GM18505 (cell line): ENCODE measurements at regions not wholly inside any gene's neighbourhood (a gene's known extent, or its start where the extent isn't known, plus 50 kb on each side); places are given as distances from the start of the nearest gene placed in this dataset.
A peak's percentile ranks its signal among the peaks of the same experiment; 100 is the strongest.
"Not testable (repeated sequence)": the region's sequence is repeated elsewhere in the genome, so short reads cannot be mapped to it uniquely, and the experiment has no call there.

Experiments used
- ATAC-seq: cut with Tn5 transposase; IDR thresholded peaks from one replicate; pipeline ENCODE4 v1.9.1; 2021; ENCODE audit not compliant: unreplicated experiment
- POLR2A ChIP-seq: IDR thresholded peaks from 4 replicates; pipeline ENCODE4 v1.6.1; 2011; ENCODE audit warnings: borderline replicate concordance; ENCODE audit not compliant: insufficient read depth, insufficient read length; ENCODE audit errors: extremely low read depth

- TF ChIP-seq POLR2A = no peak
Measured at GRCh38 chr4:84146300-84146959, 352.7 kb downstream of the NKX6-1 start.

DNA sequence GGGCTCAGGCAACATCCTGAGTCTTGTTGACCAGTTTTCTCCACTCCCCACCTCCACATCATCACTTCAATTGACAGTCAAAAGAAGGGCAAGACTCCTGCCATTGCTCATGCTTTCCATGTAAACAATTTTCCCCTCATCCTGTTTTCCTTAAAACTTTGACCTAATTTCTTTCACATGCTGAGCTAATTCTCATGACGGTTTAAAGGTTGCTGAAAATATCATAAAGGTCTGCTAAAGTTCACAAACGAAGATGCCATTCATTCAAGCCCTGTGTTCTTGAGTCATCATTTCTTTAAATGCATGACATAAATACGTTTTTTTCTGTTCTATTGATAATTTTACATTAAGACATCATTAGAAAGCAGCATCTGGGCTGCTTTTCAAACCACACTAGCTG, 353.9 kb downstream of the NKX6-1 start:
- TF ChIP-seq POLR2A = no peak
- no peak for ATAC-seq

More at GRCh38 chr4:84146300-84146959, 352.7 kb downstream of the NKX6-1 start:
- ATAC-seq = peak; percentile 86

- not testable (repeated sequence) for ATAC-seq
Measured at GRCh38 chr4:84126911-84127310, 372.2 kb downstream of the NKX6-1 start.

DNA sequence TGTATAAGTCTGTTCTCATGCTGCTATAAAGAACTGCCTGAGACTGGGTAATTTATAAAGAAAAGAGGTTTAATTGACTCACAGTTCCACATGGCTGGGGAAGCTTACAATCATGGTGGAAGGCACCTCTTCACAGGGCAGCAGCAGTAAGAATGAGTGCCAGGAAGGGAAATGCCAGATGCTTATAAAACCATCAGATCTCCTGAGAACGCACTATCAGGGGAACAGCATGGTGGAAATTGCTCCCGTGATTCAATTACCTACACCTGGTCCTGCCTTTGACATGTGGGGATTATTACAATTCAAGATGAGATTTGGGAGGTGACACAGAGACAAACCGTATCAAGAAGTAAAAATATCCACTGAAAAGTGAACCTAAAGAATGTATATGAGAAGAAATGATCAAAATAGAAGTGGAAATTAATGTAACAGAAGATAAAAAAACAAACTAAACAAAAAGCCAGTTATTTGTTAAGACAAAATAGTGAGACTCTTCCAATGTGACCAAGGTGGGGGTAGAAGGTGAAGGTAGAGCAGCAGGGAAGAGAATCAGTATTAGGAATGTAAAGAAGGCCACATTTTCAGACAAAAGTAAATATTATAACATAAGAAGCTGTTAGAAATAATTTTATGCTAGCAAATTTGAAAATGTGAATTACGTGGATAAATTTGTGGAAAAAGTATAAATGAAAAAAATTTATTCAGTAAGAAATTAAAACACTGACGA, 372.9 kb downstream of the NKX6-1 start:
- TF ChIP-seq POLR2A = no peak
- ATAC-seq = no peak

DNA sequence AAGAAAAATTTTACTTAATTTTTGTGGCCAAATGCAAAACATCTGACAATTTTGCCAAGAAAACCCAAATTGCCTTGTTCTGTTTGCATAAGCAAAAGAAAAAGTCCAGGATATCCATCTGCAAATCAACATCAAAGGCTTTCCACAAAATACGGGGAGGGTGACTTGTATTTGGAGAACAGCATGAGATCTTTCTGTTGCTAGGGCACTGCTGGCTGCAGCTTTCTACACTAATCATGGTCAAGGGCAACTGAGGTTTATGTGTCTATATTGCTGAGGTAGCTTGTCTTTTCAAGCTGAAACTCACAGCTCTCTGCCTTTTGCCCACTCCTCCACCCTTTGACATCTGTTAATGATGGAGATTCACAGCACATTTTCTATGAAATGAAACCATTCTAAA, 389.1 kb downstream of the NKX6-1 start:
- no peak for TF ChIP-seq POLR2A
- no peak for ATAC-seq

DNA sequence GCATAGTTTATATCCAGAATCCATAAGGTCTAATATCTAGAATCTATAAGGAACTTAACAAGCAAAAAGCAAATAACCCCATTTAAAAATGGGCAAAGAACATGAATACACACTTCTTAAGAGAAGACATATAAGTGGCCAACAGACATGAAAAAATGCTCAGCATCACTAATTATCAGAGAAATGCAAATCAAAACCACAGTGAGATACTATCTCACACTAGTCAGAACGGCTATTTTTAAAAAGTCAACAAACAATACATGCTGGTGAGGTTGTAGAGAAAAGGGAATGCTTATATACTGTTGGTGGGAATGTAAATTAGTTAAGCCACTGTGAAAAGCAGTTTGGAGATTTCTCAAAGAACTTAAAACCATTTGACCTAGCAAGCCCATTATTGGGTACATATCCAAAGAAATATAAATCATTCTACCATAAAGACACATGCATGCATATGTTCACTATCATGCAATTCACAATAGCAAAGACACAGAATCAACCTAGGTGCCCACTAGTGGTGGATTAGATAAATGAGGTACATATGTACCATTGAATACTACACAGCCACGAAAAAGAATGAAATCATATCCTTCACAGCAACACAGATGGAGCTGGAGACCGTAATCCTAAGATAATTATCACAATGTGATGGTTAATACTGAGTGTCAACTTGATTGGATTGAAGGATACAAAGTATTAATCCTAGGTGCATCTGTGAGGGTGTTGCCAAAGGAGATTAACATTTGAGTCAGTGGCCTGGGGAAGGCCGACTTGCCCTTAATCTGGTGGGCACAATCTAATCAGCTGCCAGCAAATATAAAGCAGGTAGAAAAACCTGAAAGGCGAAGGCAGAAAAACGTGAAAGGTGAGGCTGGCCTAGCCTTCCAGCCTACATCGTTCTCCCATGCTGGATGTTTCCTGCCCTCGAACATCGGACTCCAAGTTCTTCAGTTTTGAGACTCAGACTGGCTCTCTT, 397.2 kb downstream of the NKX6-1 start:
- ATAC-seq = not testable (repeated sequence)

DNA sequence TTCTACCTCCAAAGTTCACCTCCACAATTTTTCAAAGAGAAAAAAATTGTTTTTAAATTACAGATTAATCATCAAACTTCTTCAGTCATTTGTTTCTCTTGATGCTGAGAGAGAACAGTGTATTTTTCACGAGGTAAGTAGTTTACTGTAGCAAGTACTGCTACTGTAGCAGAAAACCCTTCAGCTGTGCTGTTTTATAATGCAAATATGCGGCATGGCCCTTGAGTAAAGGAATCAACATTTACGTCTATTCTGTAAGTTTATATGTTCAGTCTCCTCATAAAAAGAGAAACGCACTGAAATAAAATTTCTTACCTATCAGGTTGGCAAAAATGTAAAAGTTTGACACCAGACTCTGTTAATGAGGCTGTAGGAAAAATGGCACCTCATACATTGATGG, 399.0 kb downstream of the NKX6-1 start:
- ATAC-seq = no peak
- TF ChIP-seq POLR2A = no peak

- ATAC-seq = no peak
Measured at GRCh38 chr4:84099599-84099998, 399.5 kb downstream of the NKX6-1 start.

DNA sequence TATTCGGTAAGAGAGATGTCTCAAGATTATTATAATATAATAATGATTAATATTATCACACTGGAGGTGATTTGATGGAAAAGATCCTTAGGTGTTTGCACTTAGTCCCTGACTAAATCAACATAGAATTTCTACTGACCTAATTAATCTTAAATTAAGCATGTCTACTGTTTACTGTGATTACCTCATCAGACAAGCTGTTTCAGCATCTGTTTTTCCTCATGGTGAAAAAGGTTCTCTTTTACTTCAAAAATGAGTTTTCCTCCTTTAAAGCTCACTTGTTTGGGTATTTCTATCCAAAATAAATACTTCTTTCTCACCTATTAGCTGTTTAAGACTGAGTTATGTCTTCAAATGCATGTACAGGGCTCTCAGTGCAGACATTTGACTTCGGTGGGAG, 407.8 kb downstream of the NKX6-1 start:
- no peak for TF ChIP-seq POLR2A
- no peak for ATAC-seq

More at GRCh38 chr4:84099599-84099998, 399.5 kb downstream of the NKX6-1 start:
- no peak for TF ChIP-seq POLR2A

DNA sequence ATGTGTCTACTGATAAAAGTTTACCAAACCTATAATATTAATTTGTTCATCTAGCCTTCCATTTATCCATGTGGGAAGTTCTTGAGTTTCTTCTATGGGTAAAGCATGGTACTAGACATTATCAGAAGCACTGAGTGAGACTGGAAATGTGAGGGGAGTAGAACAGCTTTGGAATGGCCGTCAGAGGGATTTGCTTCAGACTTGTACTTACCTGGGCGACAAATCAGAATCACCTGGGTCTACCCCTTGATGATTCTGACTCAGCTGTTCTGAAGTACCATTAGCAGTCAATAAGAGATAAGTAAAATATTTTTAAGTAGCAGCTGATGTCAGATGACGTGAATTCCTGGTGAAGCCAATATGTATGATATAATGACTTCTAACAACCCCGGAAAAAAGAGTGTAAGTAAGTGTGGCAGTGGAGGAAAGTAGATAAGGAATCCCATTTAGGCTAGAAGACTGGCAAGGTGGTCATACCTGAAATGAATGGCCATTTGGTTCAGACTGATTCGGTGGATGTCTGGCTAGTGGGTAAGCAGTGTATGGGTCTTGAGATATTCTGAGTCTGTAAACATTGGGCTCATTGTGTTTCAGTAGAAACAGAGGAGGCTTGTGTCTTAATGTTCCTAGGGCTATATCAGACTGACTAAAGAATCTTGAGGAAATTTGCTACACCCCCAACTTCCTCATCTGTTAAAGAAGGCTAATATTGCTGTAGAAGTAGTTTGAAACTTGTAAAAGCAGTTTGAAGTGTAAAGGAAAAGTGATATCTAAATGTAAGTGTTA, 409.2 kb downstream of the NKX6-1 start:
- ATAC-seq = no peak
- no peak for TF ChIP-seq POLR2A

GRCh38 chr4:84085986-84086385, 413.1 kb downstream of the NKX6-1 start:
- ATAC-seq = no peak
- TF ChIP-seq POLR2A = no peak

DNA sequence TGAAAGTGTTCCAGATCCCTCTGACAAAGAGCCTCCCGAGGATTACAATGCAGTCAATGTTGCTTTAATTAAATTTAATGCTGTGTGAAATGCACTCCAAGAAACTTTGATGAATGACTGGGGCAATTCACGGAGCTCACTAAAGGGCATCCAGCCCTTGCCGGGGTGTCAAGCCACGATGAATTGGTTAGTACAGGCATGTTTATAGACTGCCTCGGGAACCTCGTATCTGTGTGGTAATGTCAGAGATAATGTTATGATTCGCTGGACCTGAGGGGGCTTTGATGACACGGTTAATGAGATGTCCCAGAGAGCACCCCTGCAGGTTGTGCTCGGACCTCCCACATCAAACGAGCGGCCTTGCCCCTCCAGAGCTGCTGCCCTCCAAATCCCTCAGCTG, 428.8 kb downstream of the NKX6-1 start:
- no peak for TF ChIP-seq POLR2A
- no peak for ATAC-seq

GRCh38 chr4:84063619-84064018, 435.5 kb downstream of the NKX6-1 start:
- ATAC-seq = no peak
- TF ChIP-seq POLR2A = no peak
